ENCODE measurements at regions not wholly inside any gene's neighbourhood (a gene's known extent, or its start where the extent isn't known, plus 50 kb on each side); places are given as distances from the start of the nearest gene placed in this dataset.

DNA sequence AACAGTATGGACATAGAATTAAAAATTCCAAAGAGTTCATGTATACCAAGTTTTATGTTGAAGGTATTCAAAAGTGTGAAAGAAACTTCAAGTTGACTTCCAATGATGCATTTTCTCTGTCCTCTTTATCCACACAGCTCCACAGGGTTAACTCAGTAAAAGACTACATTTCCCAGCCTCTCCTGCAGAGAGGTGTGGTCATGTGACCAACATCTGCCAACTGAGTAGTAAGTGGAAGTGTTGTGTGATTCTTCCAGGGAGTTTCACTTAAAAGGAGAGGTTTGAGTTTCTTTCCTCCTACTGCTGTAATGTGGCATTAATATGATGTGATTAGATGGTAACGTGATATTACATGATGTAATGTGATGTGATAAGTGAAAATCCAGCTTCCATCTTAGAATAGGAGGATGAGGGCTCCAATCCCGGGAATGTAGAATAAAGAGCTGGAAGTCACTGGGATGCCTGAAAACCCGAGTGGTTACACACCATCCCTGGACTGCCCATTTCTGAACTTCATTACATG lies 280.6 kb downstream of the ARRDC4 start:
- no peaks in the 10 kb centered on the region for H3K9me2 ChIP-seq (ENCODE audit: low read depth, low read length)
- H3K27me3 ChIP-seq (ENCODE audit: insufficient read depth, low read length) = no peaks in the 10 kb centered on the region
- TF ChIP-seq EZH2 (IDR thresholded peaks at IDR 0.05; ENCODE audit: borderline replicate concordance, low read length) = no peak
- no peak overlapping the region for H3K27ac ChIP-seq (ENCODE audit: low read depth, low read length, poor library complexity, severe bottlenecking)
- no peaks in the 10 kb centered on the region for H3F3A ChIP-seq (ENCODE audit: insufficient read depth, low read length)
- H3K4me3 ChIP-seq (ENCODE audit: low read depth, low read length, poor library complexity, severe bottlenecking) = no peak overlapping the region
- H3K36me3 ChIP-seq (ENCODE audit: insufficient read depth, low read length) = no peaks in the 10 kb centered on the region
- H3K4me1 ChIP-seq (ENCODE audit: insufficient read depth, low read length, severe bottlenecking) = no peaks in the 10 kb centered on the region
- H3K9ac ChIP-seq (ENCODE audit: low read length) = no peak overlapping the region
- H3K79me2 ChIP-seq (ENCODE audit: insufficient read depth, low read length) = no peaks in the 10 kb centered on the region
- H3K4me2 ChIP-seq (ENCODE audit: low read length) = no peak overlapping the region
- no peaks in the 10 kb centered on the region for H4K20me1 ChIP-seq (ENCODE audit: insufficient read depth, low read length)
- H3K9me3 ChIP-seq (ENCODE audit: low read length) = no peaks in the 10 kb centered on the region
- H2AFZ ChIP-seq (ENCODE audit: low read length) = no peak overlapping the region

DNA sequence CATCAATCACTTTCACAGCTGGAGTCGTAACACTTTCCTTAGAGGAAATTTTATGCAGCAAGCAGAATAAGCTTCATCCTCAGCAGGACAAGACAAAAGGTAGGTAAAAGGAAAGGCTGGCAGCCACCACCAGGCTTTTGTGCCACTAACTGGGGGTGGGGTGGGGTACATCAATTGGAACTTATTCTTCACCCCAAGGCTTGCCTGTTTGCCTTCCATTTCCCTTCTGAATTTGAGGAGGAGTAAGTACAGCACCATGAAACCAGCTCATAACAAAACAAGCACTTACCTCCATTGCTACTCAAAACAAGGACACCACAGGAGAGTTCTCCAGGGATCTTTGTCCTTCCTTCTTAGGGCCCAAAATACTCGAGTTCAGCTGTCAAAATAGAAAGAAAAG lies 296.8 kb downstream of the ARRDC4 start:
- Histone ChIP-seq H3K27ac (ENCODE audit: low read depth, low read length, poor library complexity, severe bottlenecking) (no peak overlapping the region), H3F3A (ENCODE audit: insufficient read depth, low read length) (no peaks in the 10 kb centered on the region)
- TF ChIP-seq, protein P1, sequence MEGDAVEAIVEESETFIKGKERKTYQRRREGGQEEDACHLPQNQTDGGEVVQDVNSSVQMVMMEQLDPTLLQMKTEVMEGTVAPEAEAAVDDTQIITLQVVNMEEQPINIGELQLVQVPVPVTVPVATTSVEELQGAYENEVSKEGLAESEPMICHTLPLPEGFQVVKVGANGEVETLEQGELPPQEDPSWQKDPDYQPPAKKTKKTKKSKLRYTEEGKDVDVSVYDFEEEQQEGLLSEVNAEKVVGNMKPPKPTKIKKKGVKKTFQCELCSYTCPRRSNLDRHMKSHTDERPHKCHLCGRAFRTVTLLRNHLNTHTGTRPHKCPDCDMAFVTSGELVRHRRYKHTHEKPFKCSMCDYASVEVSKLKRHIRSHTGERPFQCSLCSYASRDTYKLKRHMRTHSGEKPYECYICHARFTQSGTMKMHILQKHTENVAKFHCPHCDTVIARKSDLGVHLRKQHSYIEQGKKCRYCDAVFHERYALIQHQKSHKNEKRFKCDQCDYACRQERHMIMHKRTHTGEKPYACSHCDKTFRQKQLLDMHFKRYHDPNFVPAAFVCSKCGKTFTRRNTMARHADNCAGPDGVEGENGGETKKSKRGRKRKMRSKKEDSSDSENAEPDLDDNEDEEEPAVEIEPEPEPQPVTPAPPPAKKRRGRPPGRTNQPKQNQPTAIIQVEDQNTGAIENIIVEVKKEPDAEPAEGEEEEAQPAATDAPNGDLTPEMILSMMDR (IDR thresholded peaks at IDR 0.05; ENCODE audit: low read length) = no peak
- TF ChIP-seq EZH2 (IDR thresholded peaks at IDR 0.05; ENCODE audit: borderline replicate concordance, low read length) = no peak

DNA sequence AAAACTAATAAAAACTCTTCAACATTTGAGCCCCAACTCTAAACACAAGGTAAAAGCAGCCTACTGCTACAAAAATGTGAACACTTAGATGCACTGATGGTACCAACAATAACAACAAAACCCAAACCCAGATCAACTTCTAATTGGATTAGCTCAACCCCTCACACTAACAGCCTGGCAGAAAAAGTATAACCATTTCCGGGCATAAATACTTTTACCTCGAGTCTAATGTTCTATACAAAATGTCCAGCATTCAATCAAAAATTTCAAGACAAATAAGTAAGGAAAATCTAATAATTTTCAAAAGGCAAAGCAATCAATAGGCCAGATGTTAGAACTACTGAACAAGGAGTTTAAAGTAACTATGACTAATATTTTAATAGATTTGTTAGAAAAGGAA lies 303.3 kb downstream of the ARRDC4 start:
- H3K4me1 ChIP-seq (ENCODE audit: insufficient read depth, low read length, severe bottlenecking) = no peaks in the 10 kb centered on the region
- no peaks in the 10 kb centered on the region for H3K36me3 ChIP-seq (ENCODE audit: insufficient read depth, low read length)
- no peak overlapping the region for H2AFZ ChIP-seq (ENCODE audit: low read length)
- no peak overlapping the region for H3K27ac ChIP-seq (ENCODE audit: low read depth, low read length, poor library complexity, severe bottlenecking)
- H3K9me3 ChIP-seq (ENCODE audit: low read length) = no peaks in the 10 kb centered on the region
- H3K9me2 ChIP-seq (ENCODE audit: low read depth, low read length) = no peaks in the 10 kb centered on the region
- TF ChIP-seq, protein P1 (IDR thresholded peaks at IDR 0.05; ENCODE audit: low read length) = no peak
- no peak for TF ChIP-seq EZH2 (IDR thresholded peaks at IDR 0.05; ENCODE audit: borderline replicate concordance, low read length)
- no peaks in the 10 kb centered on the region for H4K20me1 ChIP-seq (ENCODE audit: insufficient read depth, low read length)
- H3F3A ChIP-seq (ENCODE audit: insufficient read depth, low read length) = no peaks in the 10 kb centered on the region
- no peak overlapping the region for H3K4me2 ChIP-seq (ENCODE audit: low read length)
- H3K4me3 ChIP-seq (ENCODE audit: low read depth, low read length, poor library complexity, severe bottlenecking) = no peak overlapping the region
- no peak overlapping the region for H3K9ac ChIP-seq (ENCODE audit: low read length)
- H3K27me3 ChIP-seq (ENCODE audit: insufficient read depth, low read length) = no peaks in the 10 kb centered on the region; the same call in 1 of the 2 replicates
- H3K79me2 ChIP-seq (ENCODE audit: insufficient read depth, low read length) = no peaks in the 10 kb centered on the region

More for the DNA sequence above, 296.8 kb downstream of the ARRDC4 start:
- H3K9me3 ChIP-seq (ENCODE audit: low read length) = no peaks in the 10 kb centered on the region
- no peaks in the 10 kb centered on the region for H3K36me3 ChIP-seq (ENCODE audit: insufficient read depth, low read length)
- H3K4me2 ChIP-seq (ENCODE audit: low read length) = no peak overlapping the region
- H3K27me3 ChIP-seq (ENCODE audit: insufficient read depth, low read length) = no peaks in the 10 kb centered on the region; the same call in 1 of the 2 replicates
- H2AFZ ChIP-seq (ENCODE audit: low read length) = no peak overlapping the region
- no peak overlapping the region for H3K9ac ChIP-seq (ENCODE audit: low read length)
- H3K4me3 ChIP-seq (ENCODE audit: low read depth, low read length, poor library complexity, severe bottlenecking) = no peak overlapping the region
- no peaks in the 10 kb centered on the region for H3K79me2 ChIP-seq (ENCODE audit: insufficient read depth, low read length)
- H3K9me2 ChIP-seq (ENCODE audit: low read depth, low read length) = no peaks in the 10 kb centered on the region
- no peaks in the 10 kb centered on the region for H4K20me1 ChIP-seq (ENCODE audit: insufficient read depth, low read length)
- H3K4me1 ChIP-seq (ENCODE audit: insufficient read depth, low read length, severe bottlenecking) = no peaks in the 10 kb centered on the region

DNA sequence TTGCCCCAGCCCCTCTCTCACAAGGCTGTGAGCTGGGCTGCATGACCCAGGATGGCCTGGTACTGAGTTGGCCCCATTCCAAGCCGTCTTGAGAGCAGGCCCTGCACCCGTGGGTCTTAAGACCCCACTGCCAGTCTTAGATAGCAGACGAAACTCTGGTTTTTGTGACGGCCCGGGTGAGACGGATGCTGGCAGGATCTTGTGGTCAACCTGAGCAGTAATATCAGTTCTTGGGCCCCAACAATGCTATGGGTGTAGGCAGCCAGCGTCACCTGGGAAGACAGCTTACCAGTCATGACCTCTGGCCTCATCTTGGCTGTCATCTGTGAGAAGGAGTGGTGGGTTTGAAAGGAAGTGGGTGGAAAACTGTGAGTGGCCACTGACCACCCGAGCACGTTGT lies 305.8 kb downstream of the ARRDC4 start:
- H3K9me2 ChIP-seq (ENCODE audit: low read depth, low read length) = no peaks in the 10 kb centered on the region
- H2AFZ ChIP-seq (ENCODE audit: low read length) = no peak overlapping the region

More for the DNA sequence above, 305.8 kb downstream of the ARRDC4 start:
- no peaks in the 10 kb centered on the region for H3K36me3 ChIP-seq (ENCODE audit: insufficient read depth, low read length)
- no peak overlapping the region for H3K4me3 ChIP-seq (ENCODE audit: low read depth, low read length, poor library complexity, severe bottlenecking)
- H3K4me1 ChIP-seq (ENCODE audit: insufficient read depth, low read length, severe bottlenecking) = no peaks in the 10 kb centered on the region
- no peaks in the 10 kb centered on the region for H3K27me3 ChIP-seq (ENCODE audit: insufficient read depth, low read length)
- no peaks in the 10 kb centered on the region for H3K79me2 ChIP-seq (ENCODE audit: insufficient read depth, low read length)
- TF ChIP-seq, protein P1 (IDR thresholded peaks at IDR 0.05; ENCODE audit: low read length) = no peak
- TF ChIP-seq EZH2 (IDR thresholded peaks at IDR 0.05; ENCODE audit: borderline replicate concordance, low read length) = no peak
- H3F3A ChIP-seq (ENCODE audit: insufficient read depth, low read length) = no peaks in the 10 kb centered on the region
- no peak overlapping the region for H3K27ac ChIP-seq (ENCODE audit: low read depth, low read length, poor library complexity, severe bottlenecking)
- H4K20me1 ChIP-seq (ENCODE audit: insufficient read depth, low read length) = no peaks in the 10 kb centered on the region
- H3K9me3 ChIP-seq (ENCODE audit: low read length) = no peaks in the 10 kb centered on the region
- no peak overlapping the region for H3K9ac ChIP-seq (ENCODE audit: low read length)
- H3K4me2 ChIP-seq (ENCODE audit: low read length) = no peak overlapping the region
